Tibial nerve (tissue), 4 donors: ENCODE measurements at regions not wholly inside any gene's neighbourhood (a gene's known extent, or its start where the extent isn't known, plus 50 kb on each side); places are given as distances from the start of the nearest gene placed in this dataset.

ENCODE experiments used
- DNase-seq, 2 donors: peaks; one replicate each; pipeline ENCODE4 v3.0.0-alpha.2; 2019; ENCODE audit warnings: low spot score in 2 of 2
- H3K27ac ChIP-seq, 4 donors: fragments of 200-600 bp; sonication (generic) in 3 of 4; one replicate each; pipeline ENCODE4 v1.5.1; 2017 to 2019; ENCODE audit warnings: mild to moderate bottlenecking in 1 of 4
- H3K27me3 ChIP-seq, 2 donors: fragments of 200-600 bp; sonication (generic) in 1 of 2; one replicate each; pipeline versions ENCODE4 v1.5.1 to v1.6.0; 2017 to 2019
- H3K36me3 ChIP-seq, 3 donors: fragments of 200-600 bp; sonication (generic); one replicate each; pipeline ENCODE4 v1.5.1; 2018 to 2019
- H3K4me1 ChIP-seq, 4 donors: fragments of 200-600 bp; sonication (generic) in 3 of 4; one replicate each; pipeline ENCODE4 v1.5.1; 2017 to 2019
- H3K4me3 ChIP-seq, 4 donors: fragments of 200-600 bp; sonication (generic) in 3 of 4; one replicate each; pipeline ENCODE4 v1.5.1; 2017 to 2019; ENCODE audit warnings: mild to moderate bottlenecking in 1 of 4, moderate library complexity in 1 of 4
- H3K9me3 ChIP-seq, 4 donors: fragments of 200-600 bp; sonication (generic) in 3 of 4; one replicate each; pipeline ENCODE4 v1.5.1; 2017 to 2019
- CTCF ChIP-seq, 5 experiments: fragments of 200-600 bp in 3 of 5; fragments of 450-650 bp in 2 of 5; sonication (generic) in 3 of 5; IDR thresholded peaks; one replicate each; pipeline ENCODE4 v1.5.1; 2016 to 2019; ENCODE audit warnings: antibody characterized with exemption in 5 of 5, mild to moderate bottlenecking in 3 of 5, moderate library complexity in 2 of 5
- EP300 ChIP-seq, 2 donors: sonication (generic); formaldehyde crosslinking; IDR thresholded peaks; one replicate each; pipeline ENCODE4 v1.6.1; 2017; ENCODE audit warnings: antibody characterized with exemption in 2 of 2, mild to moderate bottlenecking in 1 of 2
- POLR2A ChIP-seq, 2 donors: fragments of 450-650 bp; IDR thresholded peaks; one replicate each; pipeline ENCODE4 v1.6.1; 2017; ENCODE audit warnings: antibody characterized with exemption in 2 of 2, mild to moderate bottlenecking in 2 of 2, moderate library complexity in 2 of 2
- WGBS, 2 donors: methylation state at CpG; one replicate each; pipeline ENCODE4 v1.1.5; 2018; 5-methylcytosine and 5-hydroxymethylcytosine counted together

GRCh38 chr4:17328141-17328815 lies 183.6 kb downstream of the QDPR start:
- peaks cover 0 to 28% (median 0%) of the 10 kb centered on the region in 4 donors for H3K4me1 ChIP-seq
- TF ChIP-seq CTCF (IDR thresholded peaks at IDR 0.05) (no peak), POLR2A (IDR thresholded peaks at IDR 0.05) (no peak), EP300 (IDR thresholded peaks at IDR 0.05) (no peak)
- DNase-seq = no peak
- no peaks in the 10 kb centered on the region for H3K27me3 ChIP-seq
- no peaks in the 10 kb centered on the region for H3K36me3 ChIP-seq
- WGBS, 2 donors = 25 to 33% methylated on average over 5 of the region's 5 CpGs
- H3K9me3 ChIP-seq = no peaks in the 10 kb centered on the region
- H3K27ac ChIP-seq = peak overlapping the region in 2 of 4 donors; percentile 40 to 43
- no peak overlapping the region for H3K4me3 ChIP-seq

- DNase-seq = no peak
- peak overlapping the region in 1 of 4 donors; percentile 40 for H3K27ac ChIP-seq
- H3K9me3 ChIP-seq = no peaks in the 10 kb centered on the region
- no peaks in the 10 kb centered on the region for H3K27me3 ChIP-seq
- H3K36me3 ChIP-seq = no peaks in the 10 kb centered on the region
- TF ChIP-seq CTCF (IDR thresholded peaks at IDR 0.05) = no peak
- no peak for TF ChIP-seq EP300 (IDR thresholded peaks at IDR 0.05)
- WGBS, 2 donors = 76 to 79% methylated on average over 6 of the region's 6 CpGs
- no peak overlapping the region for H3K4me3 ChIP-seq
- H3K4me1 ChIP-seq = peaks cover 0 to 30% (median 0%) of the 10 kb centered on the region in 4 donors
These were observed 184.3 kb downstream of the QDPR start for GRCh38 chr4:17327591-17327990.

- WGBS, 2 donors = 60 to 74% methylated on average over 2 of the region's 2 CpGs
- no peak for DNase-seq
- no peak overlapping the region for H3K27ac ChIP-seq
- H3K27me3 ChIP-seq = no peaks in the 10 kb centered on the region
- H3K9me3 ChIP-seq = no peaks in the 10 kb centered on the region
- H3K4me1 ChIP-seq = peaks cover 0 to 30% (median 0%) of the 10 kb centered on the region in 4 donors
- no peaks in the 10 kb centered on the region for H3K36me3 ChIP-seq
- no peak overlapping the region for H3K4me3 ChIP-seq
- TF ChIP-seq CTCF (IDR thresholded peaks at IDR 0.05) = no peak
- TF ChIP-seq POLR2A (IDR thresholded peaks at IDR 0.05) = no peak
- no peak for TF ChIP-seq EP300 (IDR thresholded peaks at IDR 0.05)
These were observed 185.1 kb downstream of the QDPR start for GRCh38 chr4:17326756-17327155.

GRCh38 chr4:17325098-17325497 lies 186.8 kb downstream of the QDPR start:
- Histone ChIP-seq H3K9me3 (no peaks in the 10 kb centered on the region), H3K27ac (no peak overlapping the region), H3K4me3 (no peak overlapping the region), H3K4me1 (peaks cover 0 to 30% (median 0%) of the 10 kb centered on the region in 4 donors), H3K36me3 (no peaks in the 10 kb centered on the region), H3K27me3 (no peaks in the 10 kb centered on the region)
- 96 to 98% methylated on average over 2 of the region's 2 CpGs for WGBS, 2 donors
- TF ChIP-seq CTCF (IDR thresholded peaks at IDR 0.05) (no peak), EP300 (IDR thresholded peaks at IDR 0.05) (no peak), POLR2A (IDR thresholded peaks at IDR 0.05) (no peak)
- DNase-seq = no peak

GRCh38 chr4:17324386-17324830 lies 187.5 kb downstream of the QDPR start:
- Histone ChIP-seq H3K4me1 (peaks cover 0 to 30% (median 0%) of the 10 kb centered on the region in 4 donors), H3K4me3 (no peak overlapping the region), H3K27ac (no peak overlapping the region), H3K27me3 (no peaks in the 10 kb centered on the region), H3K36me3 (no peaks in the 10 kb centered on the region), H3K9me3 (no peaks in the 10 kb centered on the region)
- 10% methylated on average over 11 of the region's 11 CpGs for WGBS, 2 donors
- TF ChIP-seq POLR2A (IDR thresholded peaks at IDR 0.05) (no peak), CTCF (IDR thresholded peaks at IDR 0.05) (peak; percentile 29 to 74 (median 58))
- DNase-seq = peak; percentile 26 to 58
